Erythroblast (primary cell): ENCODE measurements at regions not wholly inside any gene's neighbourhood (a gene's known extent, or its start where the extent isn't known, plus 50 kb on each side); places are given as distances from the start of the nearest gene placed in this dataset.

ENCODE experiments used
- GATA1 ChIP-seq: IDR thresholded peaks from 2 replicates; pipeline ENCODE4 v1.6.1; 2011; ENCODE audit warnings: low read depth, mild to moderate bottlenecking, control low read depth, low read length, moderate library complexity
- POLR2A ChIP-seq: IDR thresholded peaks from 2 replicates; pipeline ENCODE4 v1.6.1; 2011; ENCODE audit warnings: mild to moderate bottlenecking, low read length

DNA sequence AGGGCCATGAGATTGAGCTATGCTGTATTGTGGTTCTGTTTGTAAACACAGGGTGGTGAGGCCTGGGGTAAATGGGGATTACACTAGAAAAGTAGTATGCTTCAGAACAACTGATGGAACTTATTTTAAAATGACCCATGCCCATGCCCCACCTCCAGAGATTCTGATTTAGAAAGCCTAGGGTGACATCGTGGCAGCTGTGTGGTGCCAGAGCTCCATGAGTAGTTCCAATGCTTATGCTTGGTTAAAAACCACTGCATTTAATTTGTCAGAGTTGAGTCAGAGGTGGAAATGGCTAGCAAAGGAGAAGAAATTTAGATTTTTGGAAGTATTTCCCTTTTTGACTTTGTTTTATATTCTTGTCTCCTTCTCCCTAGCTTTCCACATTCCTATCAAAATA lies 63.4 kb upstream of the PDE5A start:
- no peak for TF ChIP-seq POLR2A
- no peak for TF ChIP-seq GATA1
